ENCODE measurements at regions not wholly inside any gene's neighbourhood (a gene's known extent, or its start where the extent isn't known, plus 50 kb on each side); places are given as distances from the start of the nearest gene placed in this dataset.

- TF ChIP-seq CTCF (conservative IDR thresholded peaks at IDR 0.05 in 1 of 2, IDR thresholded peaks at IDR 0.05 in 1 of 2; ENCODE audit: low read depth in 1 of 2, low read length in 2 of 2) (no peak), EZH2 (IDR thresholded peaks at IDR 0.05; ENCODE audit: low read length, missing control alignments) (no peak)
These were observed 569.6 kb downstream of the EBF1 start for GRCh38 chr5:158530115-158530514.
